B cell (primary cell): ENCODE measurements at regions not wholly inside any gene's neighbourhood (a gene's known extent, or its start where the extent isn't known, plus 50 kb on each side); places are given as distances from the start of the nearest gene placed in this dataset.

Experiments used
- ATAC-seq: fragments of 200-7000 bp; cut with Tn5 transposase; one replicate; pipeline ENCODE4 v1.10.0; 2021; ENCODE audit warnings: low read depth, mild to moderate bottlenecking, moderate number of reproducible peaks, moderate library complexity
- CTCF ChIA-PET: fragments of 350-600 bp; sonication (Branson Sonifier 250); formaldehyde crosslinking; loops from one replicate; lab custom pipeline; 2021; ENCODE audit warnings: antibody characterized with exemption, inconsistent platforms; lab: Charles Lee
- POLR2A ChIA-PET: fragments of 350-600 bp; sonication (Branson Sonifier 250); formaldehyde crosslinking; loops from one replicate; lab custom pipeline; 2021; ENCODE audit warnings: antibody characterized with exemption; lab: Charles Lee
- DNase-seq: peaks from one replicate; pipeline ENCODE4 v3.0.0; 2013
- H2AFZ ChIP-seq: 2 replicates; pipeline ENCODE4 v1.6.1; 2012; ENCODE audit warnings: mild to moderate bottlenecking, low read depth, low read length; ENCODE audit not compliant: insufficient read depth, poor library complexity, severe bottlenecking
- H3K27ac ChIP-seq, 2 donors: 1 replicate in 1 of 2; 2 replicates in 1 of 2; pipeline ENCODE4 v1.5.1; 2012 to 2013; ENCODE audit warnings: low read length in 2 of 2, mild to moderate bottlenecking in 2 of 2, moderate library complexity in 1 of 2
- H3K27me3 ChIP-seq, 4 experiments: fragments of 200-600 bp in 1 of 4; sonication (generic) in 1 of 4; replicated peaks in 1 of 4; 1 replicate in 2 of 4; 2 replicates in 2 of 4; pipeline versions ENCODE4 v1.6.1 to v1.7.0; 2013 to 2016; ENCODE audit warnings: low read length in 3 of 4, mild to moderate bottlenecking in 2 of 4, mixed read lengths in 1 of 4, moderate library complexity in 1 of 4; ENCODE audit not compliant: insufficient read depth in 4 of 4, control insufficient read depth in 3 of 4; ENCODE audit errors: control extremely low read depth in 1 of 4
- H3K36me3 ChIP-seq, 2 experiments: replicated peaks in 1 of 2; 1 replicate in 1 of 2; 2 replicates in 1 of 2; pipeline versions ENCODE4 v1.6.1 to v1.7.1; 2013; ENCODE audit warnings: low read length in 1 of 2; ENCODE audit not compliant: insufficient read depth in 2 of 2, control insufficient read depth in 1 of 2; ENCODE audit errors: control extremely low read depth in 1 of 2, extremely low read depth in 1 of 2
- H3K4me1 ChIP-seq, 2 donors: fragments of 200-600 bp in 1 of 2; sonication (generic) in 1 of 2; 1 replicate in 1 of 2; 2 replicates in 1 of 2; pipeline versions ENCODE4 v1.5.1 to v1.6.1; 2013 to 2017; ENCODE audit warnings: low read length in 2 of 2; ENCODE audit not compliant: control insufficient read depth in 2 of 2, insufficient read depth in 2 of 2
- H3K4me2 ChIP-seq: replicated peaks from 2 replicates; pipeline ENCODE3; 2012; ENCODE audit warnings: mild to moderate bottlenecking, low read depth, low read length; ENCODE audit not compliant: poor library complexity, severe bottlenecking
- H3K4me3 ChIP-seq, 5 experiments: fragments of 200-600 bp in 1 of 5; sonication (generic) in 1 of 5; 1 replicate in 3 of 5; 2 replicates in 2 of 5; pipeline versions ENCODE4 v1.5.1 to v1.7.0; 2011 to 2016; ENCODE audit warnings: low read length in 4 of 5, mild to moderate bottlenecking in 4 of 5, low read depth in 2 of 5, control low read depth in 1 of 5, moderate library complexity in 1 of 5; ENCODE audit not compliant: insufficient read depth in 1 of 5; ENCODE audit errors: control extremely low read depth in 1 of 5, extremely low read depth in 1 of 5
- H3K79me2 ChIP-seq: fragments of 200-600 bp; sonication (generic); one replicate; pipeline ENCODE4 v1.6.0; 2016; ENCODE audit warnings: low read length; ENCODE audit not compliant: control insufficient read depth, insufficient read depth
- H3K9ac ChIP-seq: fragments of 200-600 bp; sonication (generic); 2 replicates; pipeline ENCODE4 v1.6.1; 2017; ENCODE audit warnings: mild to moderate bottlenecking, low read length, moderate library complexity
- H3K9me3 ChIP-seq, 3 donors: one replicate each; pipeline versions ENCODE4 v1.6.1 to v1.7.1; 2013; ENCODE audit warnings: low read length in 2 of 3; ENCODE audit not compliant: control insufficient read depth in 2 of 3, insufficient read depth in 1 of 3; ENCODE audit errors: control extremely low read depth in 1 of 3
- H4K20me1 ChIP-seq: 2 replicates; pipeline ENCODE4 v1.6.0; 2012; ENCODE audit warnings: mild to moderate bottlenecking, low read length; ENCODE audit not compliant: insufficient read depth, control insufficient read depth, poor library complexity, severe bottlenecking
- H3K27ac Mint-ChIP-seq: one replicate; pipeline ENCODE4 v1.8.0; 2021; ENCODE audit warnings: mixed read lengths
- H3K27me3 Mint-ChIP-seq: one replicate; pipeline ENCODE4 v1.8.0; 2021; ENCODE audit warnings: mixed read lengths
- H3K4me1 Mint-ChIP-seq: one replicate; pipeline ENCODE4 v1.8.0; 2021; ENCODE audit warnings: mixed read lengths
- H3K4me3 Mint-ChIP-seq: one replicate; pipeline ENCODE4 v1.8.0; 2021; ENCODE audit warnings: mixed read lengths
- H3K9me3 Mint-ChIP-seq: one replicate; pipeline ENCODE4 v1.8.0; 2022; ENCODE audit warnings: mixed read lengths; ENCODE audit not compliant: insufficient read depth
- CTCF ChIP-seq: fragments of 200-600 bp; IDR thresholded peaks from one replicate; pipeline ENCODE4 v1.8.0; 2022; ENCODE audit warnings: antibody characterized with exemption, mild to moderate bottlenecking
- EZH2 ChIP-seq: IDR thresholded peaks from 2 replicates; pipeline ENCODE4 v1.6.1; 2012; ENCODE audit warnings: borderline replicate concordance, low read depth, mild to moderate bottlenecking, moderate library complexity, low read length; ENCODE audit not compliant: insufficient read depth, poor library complexity, severe bottlenecking
- WGBS: methylation state at CpG from one replicate; pipeline ENCODE4 v1.1.5; 2013; ENCODE audit warnings: missing lambda C conversion rate; ENCODE audit not compliant: insufficient coverage; 5-methylcytosine and 5-hydroxymethylcytosine counted together
- intact Hi-C: fragments of 100-400 bp; cut with micrococcal nuclease; formaldehyde crosslinking; loops from one replicate; pipeline ENCODE4 v1.10.0; 2022

DNA sequence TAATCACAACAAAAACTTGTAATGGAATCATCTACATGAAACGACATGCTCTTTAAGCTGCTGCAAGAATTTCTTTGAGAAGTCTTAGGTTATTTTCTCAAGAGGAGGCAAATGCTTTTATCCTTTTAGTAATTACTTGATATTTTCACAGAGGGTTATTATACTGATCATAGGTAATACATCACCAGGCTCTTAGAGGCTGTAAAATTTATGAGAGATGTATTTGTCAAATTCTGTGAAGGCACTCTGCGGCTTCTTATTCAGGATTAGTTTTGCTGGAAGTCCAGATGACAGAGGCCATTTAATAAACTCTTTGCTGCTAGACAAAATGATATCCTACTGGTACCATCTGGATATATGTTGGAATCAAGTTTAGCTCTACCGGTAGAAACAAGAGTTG is 624.3 kb upstream of the BRINP3 start:
- Mint-ChIP-seq H3K27me3 (no peaks in the 10 kb centered on the region), H3K27ac (no peak overlapping the region), H3K9me3 (peaks cover 2% of the 10 kb centered on the region), H3K4me1 (no peaks in the 10 kb centered on the region), H3K4me3 (no peak overlapping the region)
- H3K27ac ChIP-seq = no peak overlapping the region
- DNase-seq (no peak), ATAC-seq (no peak)
- no peak overlapping the region for H2AFZ ChIP-seq
- POLR2A ChIA-PET = no interaction called here
- no peaks in the 10 kb centered on the region for H3K9me3 ChIP-seq
- H3K4me1 ChIP-seq = no peaks in the 10 kb centered on the region
- no CpG with 5 or more reads among the region's 3 CpGs for whole genome bisulfite sequencing
- H4K20me1 ChIP-seq = no peaks in the 10 kb centered on the region
- no peak overlapping the region for H3K4me2 ChIP-seq
- no peak for TF ChIP-seq CTCF
- H3K36me3 ChIP-seq = no peaks in the 10 kb centered on the region
- CTCF ChIA-PET = no interaction called here
- H3K79me2 ChIP-seq = no peaks in the 10 kb centered on the region
- no peak overlapping the region for H3K4me3 ChIP-seq
- intact Hi-C loops = no loop called here
- no peak overlapping the region for H3K9ac ChIP-seq
- H3K27me3 ChIP-seq = no peaks in the 10 kb centered on the region

GRCh38 chr1:191125950-191126349 is 648.3 kb upstream of the BRINP3 start:
- no peak overlapping the region for H3K4me3 Mint-ChIP-seq
- no peak overlapping the region for H3K27ac Mint-ChIP-seq
- no peak overlapping the region for H3K4me2 ChIP-seq
- POLR2A ChIA-PET = no interaction called here
- intact Hi-C loops = no loop called here
- no peak overlapping the region for H3K9ac ChIP-seq
- no peak overlapping the region for H2AFZ ChIP-seq
- no peaks in the 10 kb centered on the region for H4K20me1 ChIP-seq
- H3K27ac ChIP-seq = no peak overlapping the region
- no peaks in the 10 kb centered on the region for H3K27me3 ChIP-seq
- CTCF ChIA-PET = no interaction called here
- H3K79me2 ChIP-seq = no peaks in the 10 kb centered on the region
- H3K9me3 Mint-ChIP-seq = peaks cover 7% of the 10 kb centered on the region
- DNase-seq (no peak), ATAC-seq (no peak)
- no peaks in the 10 kb centered on the region for H3K36me3 ChIP-seq
- TF ChIP-seq EZH2 = no peak
- no peak for TF ChIP-seq CTCF
- H3K4me1 ChIP-seq = no peaks in the 10 kb centered on the region
- 94% methylated on average over 3 of the region's 3 CpGs for WGBS
- H3K9me3 ChIP-seq = peaks cover 0 to 11% (median 2%) of the 10 kb centered on the region in 3 donors
- H3K27me3 Mint-ChIP-seq = no peaks in the 10 kb centered on the region
- H3K4me3 ChIP-seq = no peak overlapping the region
- H3K4me1 Mint-ChIP-seq = no peaks in the 10 kb centered on the region
